GM18498 (cell line): ENCODE measurements at regions not wholly inside any gene's neighbourhood (a gene's known extent, or its start where the extent isn't known, plus 50 kb on each side); places are given as distances from the start of the nearest gene placed in this dataset.
"Not testable (repeated sequence)": the region's sequence is repeated elsewhere in the genome, so short reads cannot be mapped to it uniquely, and the experiment has no call there.

Experiments used
- ATAC-seq: cut with Tn5 transposase; IDR thresholded peaks from one replicate; pipeline ENCODE4 v1.9.1; 2021; ENCODE audit warnings: mild to moderate bottlenecking, moderate library complexity; ENCODE audit not compliant: unreplicated experiment

DNA sequence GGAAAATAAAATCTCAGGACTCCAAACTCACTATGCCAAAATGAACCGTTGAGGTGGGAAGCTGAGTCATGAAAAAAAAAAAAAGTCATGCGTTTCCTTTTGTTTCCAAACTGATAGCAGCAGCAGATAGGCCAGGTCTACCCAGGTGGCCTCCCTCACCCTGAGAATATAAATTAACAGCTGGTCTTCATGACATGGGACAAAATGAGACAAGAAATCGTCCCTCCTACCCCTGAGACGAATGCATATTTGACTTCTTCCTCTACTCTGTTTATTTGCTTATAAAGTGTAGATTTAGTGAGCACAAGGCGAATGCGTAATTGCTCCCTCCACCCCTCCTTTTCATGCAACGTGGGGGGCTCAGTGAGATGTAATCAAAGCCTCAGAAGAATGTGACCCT is 204.3 kb downstream of the TMEM121 start:
- ATAC-seq: not testable (repeated sequence)

DNA sequence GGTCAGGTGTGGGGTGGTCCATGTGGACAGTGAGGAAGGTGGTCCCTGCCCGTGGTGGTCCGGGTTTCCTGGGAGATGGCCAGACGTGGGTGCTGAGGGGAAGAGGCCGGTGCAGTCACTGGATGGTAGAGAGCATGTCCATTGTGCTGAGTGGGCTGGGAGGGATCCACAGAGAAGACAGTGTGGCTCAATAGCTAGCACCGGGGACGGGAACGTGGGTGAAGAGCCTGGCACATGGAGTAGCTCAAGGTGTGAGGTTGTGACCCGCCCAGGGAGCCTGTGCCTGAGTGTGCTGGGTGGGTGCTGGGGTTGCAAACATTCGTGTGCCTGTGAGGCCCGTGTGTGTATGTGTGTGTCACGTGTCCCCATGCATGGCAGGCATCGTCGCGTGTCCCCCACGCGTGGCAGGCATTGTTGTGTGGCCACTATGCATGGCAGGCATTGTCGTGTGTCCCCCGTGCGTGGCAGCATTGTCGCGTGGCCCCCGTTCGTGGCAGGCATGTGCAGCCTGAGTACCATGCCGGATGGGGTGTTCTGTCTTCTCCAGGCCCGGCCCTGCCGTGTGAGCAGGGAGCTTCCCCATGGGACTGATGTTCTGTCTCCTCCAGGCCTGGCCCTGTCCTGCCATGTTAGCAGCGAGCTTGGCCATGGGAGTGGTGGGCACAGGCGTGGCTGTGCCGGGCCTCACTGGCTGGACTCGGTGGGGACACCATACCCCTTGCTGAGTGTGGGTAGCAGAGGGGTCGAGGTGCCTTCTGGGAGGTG is 205.0 kb downstream of the TMEM121 start:
- not testable (repeated sequence) for ATAC-seq

DNA sequence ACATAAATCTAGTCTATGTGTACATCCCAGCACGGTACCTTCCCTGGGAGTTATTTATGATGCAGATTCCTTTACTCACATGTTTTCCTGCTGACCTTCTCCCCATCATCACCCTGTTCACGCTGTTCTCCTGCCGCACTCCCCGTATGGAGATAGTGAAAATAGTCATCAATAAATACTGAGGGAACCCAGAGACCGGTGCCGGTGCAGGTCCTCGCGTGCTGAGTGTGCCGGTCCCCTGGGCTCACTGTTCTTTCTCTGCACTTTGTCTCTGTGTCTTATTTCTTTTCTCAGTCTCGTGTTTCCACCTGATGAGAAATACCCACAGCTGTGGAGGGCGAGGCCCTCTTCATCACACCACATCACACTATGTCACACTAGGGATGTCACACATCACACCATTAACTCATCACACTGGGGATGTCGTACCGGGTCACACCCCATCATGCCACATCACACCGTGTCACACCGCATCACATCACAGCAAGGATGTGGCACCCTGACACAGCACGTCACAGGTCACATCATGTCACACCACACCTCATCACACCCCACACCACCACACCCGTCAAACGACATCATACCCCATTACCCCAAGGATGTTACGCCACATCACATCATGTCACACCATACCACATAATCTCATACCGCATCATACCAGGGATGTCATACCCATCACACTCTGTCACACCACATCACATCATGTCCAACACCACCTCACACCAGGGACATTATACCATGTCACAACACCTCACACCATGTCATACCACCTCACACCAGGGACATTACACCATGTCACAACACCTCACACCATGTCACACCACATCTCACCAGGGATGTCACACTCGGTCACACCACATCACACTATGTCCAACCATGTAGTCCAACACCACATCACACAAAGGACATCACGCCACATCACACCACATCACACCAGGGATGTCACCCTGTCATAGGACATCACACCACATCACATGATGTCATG is 207.0 kb downstream of the TMEM121 start:
- ATAC-seq: no peak

DNA sequence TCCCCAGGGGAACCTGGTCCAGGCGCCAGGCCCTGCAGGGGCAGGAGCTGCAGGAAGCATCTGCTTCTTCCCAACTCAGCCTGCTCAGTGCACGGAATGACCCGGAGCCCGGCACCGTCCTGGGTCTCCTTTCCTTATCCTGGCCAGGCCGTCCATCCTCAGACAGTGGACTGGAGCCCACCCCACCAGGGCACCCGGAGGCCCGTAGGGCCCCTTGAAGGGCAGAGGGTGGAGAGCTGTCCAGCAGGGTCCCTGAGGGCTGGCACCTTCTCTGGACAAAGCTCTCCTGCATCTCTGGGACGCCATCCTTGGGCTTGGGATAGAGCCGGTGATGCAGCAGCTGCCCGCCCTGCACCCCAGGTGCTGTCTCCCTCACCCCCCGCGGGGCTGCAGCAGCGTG is 207.9 kb downstream of the TMEM121 start:
- not testable (repeated sequence) for ATAC-seq

DNA sequence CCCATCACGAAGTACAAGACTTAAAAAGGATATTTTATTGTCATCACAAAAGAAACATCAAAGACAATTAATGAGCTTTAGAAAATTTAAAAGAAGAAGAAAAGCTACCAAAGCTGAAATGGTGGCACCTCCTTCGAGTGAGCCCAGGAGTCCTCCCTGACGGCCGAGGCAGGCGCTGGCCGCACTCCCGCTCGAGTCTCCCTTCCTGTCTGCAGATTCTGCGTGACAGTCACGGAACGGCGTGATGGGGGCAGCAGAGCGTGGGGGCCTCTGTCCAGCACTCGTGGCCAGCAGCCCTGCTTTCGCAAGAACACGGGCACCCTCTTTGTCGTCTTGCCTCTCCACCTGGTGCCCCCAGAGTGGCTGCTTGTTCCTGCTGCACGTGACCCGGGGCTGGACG is 209.9 kb downstream of the TMEM121 start:
- not testable (repeated sequence) for ATAC-seq

DNA sequence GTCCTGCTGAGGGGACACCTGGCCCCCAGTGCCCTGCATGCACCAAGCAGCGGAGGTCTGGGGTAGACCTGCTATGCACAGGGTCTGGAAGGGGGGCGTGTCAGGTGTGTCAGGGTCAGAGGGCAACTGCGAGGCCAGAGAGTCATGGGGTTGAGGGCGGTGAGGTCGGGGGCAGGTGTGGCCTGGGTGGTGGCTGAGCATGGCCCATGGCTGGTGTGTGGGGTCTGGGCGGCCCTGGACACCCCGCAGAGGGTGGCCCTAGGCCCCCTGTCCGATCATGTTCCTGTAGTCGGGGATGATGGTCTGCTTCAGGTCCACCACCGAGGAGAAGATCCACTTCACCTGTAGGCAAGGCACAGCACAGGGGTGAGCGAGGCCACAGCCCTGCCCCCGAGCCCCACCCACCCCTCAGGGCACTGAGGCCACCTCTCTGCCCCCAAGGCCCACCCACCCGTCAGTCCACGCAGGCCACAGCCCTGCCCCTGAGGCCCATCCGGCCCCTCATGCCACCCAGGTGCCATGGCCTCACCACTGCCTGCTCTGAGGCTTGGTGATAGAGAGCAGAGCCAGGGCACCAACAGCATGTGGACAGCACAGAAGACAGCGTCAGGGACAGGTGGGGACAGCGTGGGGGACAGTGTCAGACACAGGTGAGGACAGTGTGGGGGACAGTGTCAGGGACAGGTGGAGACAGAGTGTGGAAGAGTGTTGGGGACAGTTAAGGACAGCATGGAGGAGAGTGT is 211.3 kb downstream of the TMEM121 start:
- no peak for ATAC-seq

DNA sequence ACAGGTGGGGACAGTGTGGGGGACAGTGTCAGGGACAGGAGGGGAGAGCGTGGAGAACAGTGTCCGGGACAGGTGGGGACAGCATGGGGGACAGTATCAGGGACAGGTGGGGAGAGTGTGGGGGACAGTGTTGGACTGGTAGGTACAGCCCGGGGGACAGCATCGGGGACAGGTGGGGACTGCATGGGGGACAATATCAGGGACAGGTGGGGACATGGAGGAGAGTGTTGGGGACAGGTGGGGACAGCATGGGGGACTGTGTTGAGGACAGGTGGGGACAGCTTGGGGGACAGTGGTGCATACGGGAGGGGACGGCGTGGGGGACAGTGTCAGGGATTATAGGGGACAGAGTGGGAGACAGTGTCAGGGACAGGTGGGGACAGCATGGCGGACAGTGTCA is 212.3 kb downstream of the TMEM121 start:
- no peak for ATAC-seq

DNA sequence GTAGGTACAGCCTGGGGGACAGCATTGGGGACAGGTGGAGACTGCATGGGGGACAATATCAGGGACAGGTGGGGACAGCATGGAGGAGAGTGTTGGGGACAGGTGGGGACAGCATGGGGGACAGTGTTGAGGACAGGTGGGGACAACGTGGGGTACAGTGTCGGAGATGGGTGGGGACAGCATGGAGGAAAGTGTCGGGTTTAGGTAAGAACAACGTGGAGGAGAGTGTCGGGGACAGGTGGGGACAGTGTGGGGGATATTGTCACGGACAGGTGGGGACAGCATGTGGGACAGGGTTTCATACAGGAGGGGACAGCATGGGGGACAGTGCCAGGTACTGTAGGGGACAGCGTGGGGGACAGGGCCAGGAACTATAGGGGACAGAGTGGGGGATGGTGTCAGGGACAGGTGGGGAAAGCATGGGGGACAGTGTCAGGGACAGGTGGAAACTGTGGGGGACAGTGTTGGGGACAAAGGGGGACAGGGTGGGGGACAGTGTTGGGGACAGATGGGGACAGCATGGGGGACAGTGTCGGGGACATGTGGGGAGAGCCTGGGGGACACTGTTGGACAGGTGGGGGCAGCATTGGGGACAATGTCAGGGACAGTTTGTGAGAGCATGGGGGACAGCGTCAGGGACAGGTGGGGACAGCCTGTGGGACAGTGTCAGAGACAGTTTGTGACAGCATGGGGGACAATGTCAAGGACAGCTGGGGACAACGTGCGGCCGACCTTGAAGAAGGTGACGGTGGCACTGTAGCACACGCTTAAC is 213.1 kb downstream of the TMEM121 start:
- ATAC-seq: no peak

DNA sequence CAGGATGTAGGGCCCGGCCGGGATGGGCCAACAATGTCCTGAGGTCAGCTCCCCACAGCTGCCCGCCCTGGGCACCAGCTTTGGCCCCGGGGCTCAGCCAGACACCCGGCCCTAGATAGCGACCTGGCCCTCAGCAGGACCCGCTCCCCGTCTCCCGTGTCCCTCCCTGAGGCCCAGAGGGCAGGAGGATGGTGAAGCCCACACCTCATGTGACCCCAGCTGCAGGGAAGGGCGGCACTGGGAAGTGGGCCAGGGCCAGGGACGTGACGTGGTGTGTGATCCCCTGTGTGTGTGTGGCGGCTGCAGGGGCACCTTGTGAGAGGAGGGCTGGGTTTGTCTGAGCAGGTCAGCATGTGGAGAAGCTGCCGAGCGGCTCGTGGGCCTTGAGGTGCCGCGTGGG is 213.9 kb downstream of the TMEM121 start:
- not testable (repeated sequence) for ATAC-seq

DNA sequence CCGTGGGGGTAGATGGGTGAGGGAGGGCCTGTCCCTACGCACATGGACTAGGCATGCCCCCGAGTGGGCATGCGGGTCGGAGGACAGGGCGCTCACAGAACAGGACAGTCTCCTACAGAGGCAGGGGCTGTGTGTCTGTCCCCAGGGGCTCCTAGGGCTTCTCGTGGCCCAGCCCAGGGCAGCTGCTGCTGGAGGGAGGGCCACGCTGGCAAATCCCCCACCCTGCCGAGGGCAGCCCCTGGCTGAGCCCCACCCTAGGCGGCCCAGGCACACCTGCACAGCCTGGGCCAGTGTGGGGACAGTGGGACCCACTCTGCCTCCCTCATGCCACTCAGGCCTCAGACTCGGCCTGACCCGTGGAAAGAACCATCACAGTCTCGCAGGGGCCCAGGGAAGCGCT is 214.6 kb downstream of the TMEM121 start:
- ATAC-seq: not testable (repeated sequence)

DNA sequence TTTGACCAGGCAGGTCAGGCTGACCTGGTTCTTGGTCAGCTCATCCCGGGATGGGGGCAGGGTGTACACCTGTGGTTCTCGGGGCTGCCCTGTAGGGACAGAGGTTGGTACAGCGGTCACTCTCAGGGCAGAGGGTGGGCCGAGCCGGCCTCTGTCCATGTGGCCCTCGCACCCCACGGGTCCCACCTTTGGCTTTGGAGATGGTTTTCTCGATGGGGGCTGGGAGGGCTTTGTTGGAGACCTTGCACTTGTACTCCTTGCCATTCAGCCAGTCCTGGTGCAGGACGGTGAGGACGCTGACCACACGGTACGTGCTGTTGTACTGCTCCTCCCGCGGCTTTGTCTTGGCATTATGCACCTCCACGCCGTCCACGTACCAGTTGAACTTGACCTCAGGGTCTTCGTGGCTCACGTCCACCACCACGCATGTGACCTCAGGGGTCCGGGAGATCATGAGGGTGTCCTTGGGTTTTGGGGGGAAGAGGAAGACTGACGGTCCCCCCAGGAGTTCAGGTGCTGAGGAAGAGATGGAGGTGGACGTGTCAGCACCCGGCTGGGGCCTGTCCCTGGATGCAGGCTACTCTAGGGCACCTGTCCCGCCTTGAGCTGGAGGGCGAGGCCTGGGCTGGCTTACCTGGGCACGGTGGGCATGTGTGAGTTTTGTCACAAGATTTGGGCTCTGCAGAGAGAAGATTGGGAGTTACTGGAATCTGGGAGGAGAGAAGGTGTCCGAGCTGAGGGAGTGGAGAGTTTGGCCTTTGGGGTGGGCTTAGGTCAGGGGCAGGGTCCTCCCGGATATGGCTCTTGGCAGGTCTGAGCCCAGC is 215.5 kb downstream of the TMEM121 start:
- ATAC-seq: not testable (repeated sequence)

DNA sequence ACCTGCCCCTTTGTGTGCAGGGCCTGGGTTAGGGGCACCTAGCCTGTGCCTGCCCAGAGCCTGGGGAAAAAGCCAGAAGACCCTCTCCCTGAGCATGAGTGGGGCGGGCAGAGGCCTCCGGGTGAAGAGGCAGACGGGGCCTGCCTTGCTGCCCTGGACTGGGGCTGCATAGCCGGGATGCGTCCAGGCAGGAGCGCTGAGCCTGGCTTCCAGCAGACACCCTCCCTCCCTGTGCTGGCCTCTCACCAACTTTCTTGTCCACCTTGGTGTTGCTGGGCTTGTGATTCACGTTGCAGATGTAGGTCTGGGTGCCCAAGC is 216.1 kb downstream of the TMEM121 start:
- ATAC-seq: no peak

DNA sequence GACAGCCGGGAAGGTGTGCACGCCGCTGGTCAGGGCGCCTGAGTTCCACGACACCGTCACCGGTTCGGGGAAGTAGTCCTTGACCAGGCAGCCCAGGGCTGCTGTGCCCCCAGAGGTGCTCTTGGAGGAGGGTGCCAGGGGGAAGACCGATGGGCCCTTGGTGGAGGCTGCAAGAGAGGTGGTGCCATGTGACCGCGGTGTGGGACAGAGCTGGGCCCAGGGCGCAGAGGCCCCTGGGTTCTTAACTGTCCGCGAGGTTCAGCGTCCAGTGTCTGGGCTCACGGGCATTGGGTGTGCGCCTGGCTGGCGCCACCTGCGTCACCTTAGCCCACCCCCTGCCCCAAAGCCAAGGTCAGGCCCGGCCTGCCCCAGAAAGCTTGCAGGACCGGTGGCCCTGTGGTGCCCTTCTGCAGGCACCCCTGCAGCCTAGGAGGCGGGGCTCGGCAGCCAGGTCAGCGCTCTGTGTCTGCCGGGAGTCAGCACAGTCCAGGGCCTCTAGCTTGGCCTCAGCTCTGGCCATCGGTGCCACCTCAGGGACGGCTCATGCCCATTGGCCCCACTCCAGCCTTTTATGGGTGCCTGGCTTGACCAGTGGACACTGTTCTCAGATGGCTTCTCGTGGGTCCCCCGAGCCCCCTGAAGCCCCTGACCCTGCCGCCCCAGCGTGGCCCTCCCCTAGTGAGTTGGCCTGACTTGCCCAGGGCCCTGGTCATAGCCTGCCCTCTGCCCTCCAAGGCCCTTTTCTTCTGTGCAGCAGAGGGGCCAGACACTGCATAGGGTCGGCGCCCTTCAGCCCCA is 216.7 kb downstream of the TMEM121 start:
- ATAC-seq: not testable (repeated sequence)

DNA sequence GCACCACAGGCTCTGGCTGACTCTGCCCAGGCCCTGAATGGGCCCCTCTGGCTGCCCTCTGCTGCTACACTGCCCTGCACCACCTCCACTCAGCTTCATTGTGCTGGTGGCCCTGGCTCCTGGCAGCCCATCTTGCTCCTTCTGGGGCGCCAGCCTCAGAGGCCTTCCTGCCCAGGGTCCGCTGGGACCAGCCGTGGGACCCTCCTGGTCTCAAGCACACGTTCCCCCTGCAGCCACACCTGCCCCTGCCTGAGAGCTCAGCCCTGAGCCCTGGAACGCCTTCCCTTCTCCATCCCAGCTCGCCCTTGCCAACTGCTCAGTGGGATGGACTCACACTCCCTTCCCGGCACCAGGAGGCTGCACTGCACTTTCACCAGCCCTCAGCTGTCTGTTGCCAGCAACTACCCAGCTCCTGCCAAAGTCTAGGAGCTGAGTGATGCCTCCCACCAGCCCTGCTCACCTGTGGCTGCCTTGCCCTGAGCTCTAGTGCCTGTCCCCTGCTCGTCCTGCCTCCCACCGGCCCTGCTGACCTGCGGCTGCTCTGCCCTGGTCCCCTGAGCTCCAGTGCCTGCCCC is 217.9 kb downstream of the TMEM121 start:
- not testable (repeated sequence) for ATAC-seq

DNA sequence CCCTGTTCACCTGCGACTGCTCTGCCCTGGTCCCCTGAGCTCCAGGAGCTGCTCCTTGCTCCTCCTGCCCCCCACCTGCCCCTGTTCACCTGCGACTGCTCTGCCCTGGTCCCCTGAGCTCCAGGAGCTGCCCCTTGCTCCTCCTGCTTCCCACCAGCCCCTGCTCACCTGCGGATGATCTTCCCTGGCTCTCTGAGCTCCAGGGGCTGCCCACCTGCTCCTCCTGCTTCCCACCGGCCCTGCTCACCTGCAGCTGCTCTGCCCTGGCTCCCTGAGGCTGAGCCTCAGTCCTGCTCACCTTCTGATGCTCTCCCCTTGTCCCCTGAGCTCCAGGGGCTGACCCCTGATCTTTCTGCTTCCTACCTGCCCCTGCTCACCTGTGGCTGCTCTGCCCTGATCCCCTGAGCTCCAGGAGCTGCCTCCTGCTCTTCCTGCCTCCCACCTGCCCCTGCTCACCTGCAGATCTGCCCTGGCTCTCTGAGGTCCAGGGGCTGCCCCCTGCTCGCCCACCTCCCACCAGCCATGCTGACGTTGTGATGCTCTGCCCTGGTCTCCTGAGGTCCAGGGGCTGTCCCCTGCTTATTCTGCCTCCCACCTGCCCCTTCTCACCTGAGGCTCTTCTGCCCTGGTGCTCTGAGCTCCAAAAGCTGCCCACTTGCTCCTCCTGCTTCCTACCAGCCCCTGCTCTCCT is 219.2 kb downstream of the TMEM121 start:
- ATAC-seq: no peak

DNA sequence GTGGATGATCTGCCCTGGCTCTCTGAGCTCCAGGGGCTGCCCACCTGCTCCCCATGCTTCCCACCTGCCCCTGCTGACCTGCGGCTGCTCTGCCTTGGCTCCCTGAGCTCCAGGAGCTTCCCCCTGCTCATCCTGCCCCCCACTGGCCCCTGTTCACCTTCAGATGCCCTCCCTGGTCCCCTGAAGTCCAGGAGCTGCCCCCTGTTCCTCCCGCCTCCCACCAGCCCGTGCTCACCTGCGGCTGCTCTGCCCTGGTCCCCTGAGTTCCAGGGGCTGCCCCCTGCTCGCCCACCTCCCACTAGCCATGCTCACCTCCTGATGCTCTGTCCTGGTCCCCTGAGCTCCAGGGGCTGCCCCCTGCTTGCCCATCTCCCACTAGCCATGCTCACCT is 219.7 kb downstream of the TMEM121 start:
- ATAC-seq: no peak

DNA sequence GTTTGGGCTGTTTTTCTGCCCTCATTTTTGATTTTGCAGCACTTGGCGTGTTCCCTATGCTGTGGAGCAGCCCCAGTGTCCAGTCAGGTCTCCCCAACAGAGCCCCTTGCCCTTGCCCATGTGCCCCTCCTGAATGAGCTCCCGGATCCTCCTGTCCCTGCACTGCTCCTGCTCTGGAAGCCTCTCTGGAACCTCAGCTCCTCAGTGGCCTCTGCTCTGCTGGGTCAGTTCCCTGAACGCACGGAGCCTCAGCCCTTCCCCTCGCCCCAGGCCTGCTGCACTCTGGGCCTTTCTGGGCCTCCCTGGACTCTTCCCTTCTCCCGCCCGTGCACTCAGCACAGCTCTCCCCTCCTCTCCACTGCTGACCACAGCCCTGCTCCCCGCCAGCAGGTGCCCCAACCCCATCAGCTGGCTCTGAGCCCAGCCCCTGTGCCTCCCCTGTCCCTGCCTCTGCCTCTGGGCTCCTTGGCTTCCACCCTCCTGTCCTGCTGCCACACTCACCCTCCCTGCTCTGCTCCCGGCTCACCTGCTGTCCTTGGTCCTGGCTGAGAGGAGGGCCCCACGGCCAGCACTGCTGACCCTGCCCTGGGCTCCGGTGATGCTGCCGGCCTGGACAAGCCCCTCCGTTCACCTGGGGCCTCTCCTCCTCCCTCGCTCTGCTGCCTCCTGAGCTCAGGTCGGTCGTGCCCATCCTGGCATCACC is 220.6 kb downstream of the TMEM121 start:
- ATAC-seq: not testable (repeated sequence)
